ENCODE measurements at regions not wholly inside any gene's neighbourhood (a gene's known extent, or its start where the extent isn't known, plus 50 kb on each side); places are given as distances from the start of the nearest gene placed in this dataset.

GRCh38 chr1:93740601-93741031 lies 59.0 kb upstream of the BCAR3 start:
- Histone ChIP-seq H3K79me2 (ENCODE audit: insufficient read depth, low read depth) (no peaks in the 10 kb centered on the region), H3K36me3 (ENCODE audit: insufficient read depth) (no peaks in the 10 kb centered on the region), H3K27me3 (ENCODE audit: insufficient read depth, low read depth) (no peaks in the 10 kb centered on the region), H3K4me3 (IDR thresholded peaks at IDR 0.05; ENCODE audit: insufficient read depth, low read depth, low read length) (no peak overlapping the region), H2AFZ (ENCODE audit: low read depth) (no peak overlapping the region), H3K9ac (no peak overlapping the region), H3K4me1 (ENCODE audit: low read depth, poor library complexity, severe bottlenecking) (peaks cover 25% of the 10 kb centered on the region), H4K20me1 (ENCODE audit: insufficient read depth) (no peaks in the 10 kb centered on the region), H3K4me2 (no peak overlapping the region), H3K27ac (no peak overlapping the region)
- no peak for TF ChIP-seq CTCF (conservative IDR thresholded peaks at IDR 0.05; ENCODE audit: low read depth, low read length)

- no peak overlapping the region for H3K4me3 ChIP-seq (IDR thresholded peaks at IDR 0.05; ENCODE audit: insufficient read depth, low read depth, low read length)
- no peaks in the 10 kb centered on the region for H3K79me2 ChIP-seq (ENCODE audit: insufficient read depth, low read depth)
- H3K4me1 ChIP-seq (ENCODE audit: low read depth, poor library complexity, severe bottlenecking), result peaks cover 20% of the 10 kb centered on the region
- H3K4me2 ChIP-seq, result no peak overlapping the region
- H2AFZ ChIP-seq (ENCODE audit: low read depth), result no peak overlapping the region
- H3K27me3 ChIP-seq (ENCODE audit: insufficient read depth, low read depth), result no peaks in the 10 kb centered on the region
- no peaks in the 10 kb centered on the region for H3K36me3 ChIP-seq (ENCODE audit: insufficient read depth)
- TF ChIP-seq CTCF (conservative IDR thresholded peaks at IDR 0.05; ENCODE audit: low read depth, low read length), result no peak
- no peak overlapping the region for H3K9ac ChIP-seq
- no peak overlapping the region for H3K27ac ChIP-seq
- no peaks in the 10 kb centered on the region for H4K20me1 ChIP-seq (ENCODE audit: insufficient read depth)
Observed at GRCh38 chr1:93740157-93740556, 58.5 kb upstream of the BCAR3 start.

GRCh38 chr1:93739472-93739871 lies 57.8 kb upstream of the BCAR3 start:
- peaks cover 13% of the 10 kb centered on the region for H3K4me1 ChIP-seq (ENCODE audit: low read depth, poor library complexity, severe bottlenecking)
- no peaks in the 10 kb centered on the region for H3K36me3 ChIP-seq (ENCODE audit: insufficient read depth)
- no peak overlapping the region for H3K4me2 ChIP-seq

GRCh38 chr1:93738926-93739325 lies 57.3 kb upstream of the BCAR3 start:
- Histone ChIP-seq H3K9ac (no peak overlapping the region), H2AFZ (ENCODE audit: low read depth) (no peak overlapping the region), H3K4me1 (ENCODE audit: low read depth, poor library complexity, severe bottlenecking) (peaks cover 8% of the 10 kb centered on the region), H3K27ac (no peak overlapping the region), H3K36me3 (ENCODE audit: insufficient read depth) (no peaks in the 10 kb centered on the region), H4K20me1 (ENCODE audit: insufficient read depth) (no peaks in the 10 kb centered on the region), H3K27me3 (ENCODE audit: insufficient read depth, low read depth) (no peaks in the 10 kb centered on the region), H3K4me3 (IDR thresholded peaks at IDR 0.05; ENCODE audit: insufficient read depth, low read depth, low read length) (no peak overlapping the region), H3K4me2 (no peak overlapping the region), H3K79me2 (ENCODE audit: insufficient read depth, low read depth) (no peaks in the 10 kb centered on the region)
- TF ChIP-seq CTCF (conservative IDR thresholded peaks at IDR 0.05; ENCODE audit: low read depth, low read length), result no peak

More at GRCh38 chr1:93739472-93739871, 57.8 kb upstream of the BCAR3 start:
- no peak overlapping the region for H2AFZ ChIP-seq (ENCODE audit: low read depth)
- H3K27ac ChIP-seq, result no peak overlapping the region
- TF ChIP-seq CTCF (conservative IDR thresholded peaks at IDR 0.05; ENCODE audit: low read depth, low read length), result no peak
- no peaks in the 10 kb centered on the region for H3K27me3 ChIP-seq (ENCODE audit: insufficient read depth, low read depth)
- no peaks in the 10 kb centered on the region for H3K79me2 ChIP-seq (ENCODE audit: insufficient read depth, low read depth)
- H3K9ac ChIP-seq, result no peak overlapping the region
- H4K20me1 ChIP-seq (ENCODE audit: insufficient read depth), result no peaks in the 10 kb centered on the region
- no peak overlapping the region for H3K4me3 ChIP-seq (IDR thresholded peaks at IDR 0.05; ENCODE audit: insufficient read depth, low read depth, low read length)

All from KMS-11 (cell line).